Fibroblast of skin of left biceps (primary cell): ENCODE measurements at regions not wholly inside any gene's neighbourhood (a gene's known extent, or its start where the extent isn't known, plus 50 kb on each side); places are given as distances from the start of the nearest gene placed in this dataset.
"Not testable (repeated sequence)": the region's sequence is repeated elsewhere in the genome, so short reads cannot be mapped to it uniquely, and the experiment has no call there.

Source experiments
- DNase-seq, 2 experiments: peaks; one replicate each; pipeline ENCODE4 v3.0.0-alpha.2; 2013; ENCODE audit warnings: low read depth in 2 of 2

GRCh38 chr3:66552846-66553245, 52.0 kb upstream of the LRIG1 start:
- no peak for DNase-seq

- no peak for DNase-seq
Measured at GRCh38 chr3:66553441-66554113, 52.8 kb upstream of the LRIG1 start.

- no peak for DNase-seq
Measured at GRCh38 chr3:66554178-66554577, 53.4 kb upstream of the LRIG1 start.

GRCh38 chr3:66555214-66555844, 54.5 kb upstream of the LRIG1 start:
- DNase-seq: no peak

- DNase-seq: no peak
Measured at GRCh38 chr3:66557170-66557569, 56.3 kb upstream of the LRIG1 start.

- not testable (repeated sequence) for DNase-seq
Measured at GRCh38 chr3:66559924-66560323, 59.1 kb upstream of the LRIG1 start.

- no peak for DNase-seq
Measured at GRCh38 chr3:66561367-66561766, 60.5 kb upstream of the LRIG1 start.

- no peak for DNase-seq
Measured at GRCh38 chr3:66565301-66565700, 64.5 kb upstream of the LRIG1 start.

- DNase-seq: peak; percentile 89 to 93
Measured at GRCh38 chr3:66567077-66567476, 66.3 kb upstream of the LRIG1 start.

- DNase-seq: no peak
Measured at GRCh38 chr3:66572090-66572675, 71.4 kb upstream of the LRIG1 start.

GRCh38 chr3:66572938-66573710, 72.3 kb upstream of the LRIG1 start:
- no peak for DNase-seq

GRCh38 chr3:66574091-66574490, 73.3 kb upstream of the LRIG1 start:
- no peak for DNase-seq

- DNase-seq: no peak
Measured at GRCh38 chr3:66577426-66578203, 76.8 kb upstream of the LRIG1 start.

GRCh38 chr3:66581256-66581655, 80.4 kb upstream of the LRIG1 start:
- DNase-seq: no peak

GRCh38 chr3:66582721-66583423, 82.0 kb upstream of the LRIG1 start:
- DNase-seq: no peak

GRCh38 chr3:66583424-66584040, 82.7 kb upstream of the LRIG1 start:
- DNase-seq: no peak

GRCh38 chr3:66585520-66586095, 84.8 kb upstream of the LRIG1 start:
- no peak for DNase-seq

- DNase-seq: no peak
Measured at GRCh38 chr3:66586853-66587252, 86.0 kb upstream of the LRIG1 start.

- DNase-seq: no peak
Measured at GRCh38 chr3:66588340-66588847, 87.6 kb upstream of the LRIG1 start.
